ENCODE measurements at regions not wholly inside any gene's neighbourhood (a gene's known extent, or its start where the extent isn't known, plus 50 kb on each side); places are given as distances from the start of the nearest gene placed in this dataset.
"Not testable (repeated sequence)": the region's sequence is repeated elsewhere in the genome, so short reads cannot be mapped to it uniquely, and the experiment has no call there.

DNA sequence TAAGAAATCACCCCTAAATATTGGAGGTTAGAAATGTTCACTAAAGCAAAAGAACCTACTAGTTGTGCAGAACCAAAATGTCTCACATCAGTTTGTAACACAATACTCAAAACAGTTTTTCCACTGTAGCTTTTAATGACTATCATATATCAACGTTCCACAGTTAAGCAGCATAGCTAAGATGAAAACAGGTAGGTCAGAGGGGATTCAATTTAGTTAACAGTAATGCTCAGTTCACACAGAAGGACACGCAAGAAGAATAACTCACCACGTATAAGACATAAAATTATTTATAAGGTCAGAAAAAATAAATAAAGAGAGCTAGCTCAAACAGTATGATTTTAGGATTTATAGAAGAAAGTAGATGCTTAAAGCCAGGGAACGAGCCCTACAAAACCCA, 118.9 kb upstream of the CCDC150 start:
- TF ChIP-seq, protein P1, sequence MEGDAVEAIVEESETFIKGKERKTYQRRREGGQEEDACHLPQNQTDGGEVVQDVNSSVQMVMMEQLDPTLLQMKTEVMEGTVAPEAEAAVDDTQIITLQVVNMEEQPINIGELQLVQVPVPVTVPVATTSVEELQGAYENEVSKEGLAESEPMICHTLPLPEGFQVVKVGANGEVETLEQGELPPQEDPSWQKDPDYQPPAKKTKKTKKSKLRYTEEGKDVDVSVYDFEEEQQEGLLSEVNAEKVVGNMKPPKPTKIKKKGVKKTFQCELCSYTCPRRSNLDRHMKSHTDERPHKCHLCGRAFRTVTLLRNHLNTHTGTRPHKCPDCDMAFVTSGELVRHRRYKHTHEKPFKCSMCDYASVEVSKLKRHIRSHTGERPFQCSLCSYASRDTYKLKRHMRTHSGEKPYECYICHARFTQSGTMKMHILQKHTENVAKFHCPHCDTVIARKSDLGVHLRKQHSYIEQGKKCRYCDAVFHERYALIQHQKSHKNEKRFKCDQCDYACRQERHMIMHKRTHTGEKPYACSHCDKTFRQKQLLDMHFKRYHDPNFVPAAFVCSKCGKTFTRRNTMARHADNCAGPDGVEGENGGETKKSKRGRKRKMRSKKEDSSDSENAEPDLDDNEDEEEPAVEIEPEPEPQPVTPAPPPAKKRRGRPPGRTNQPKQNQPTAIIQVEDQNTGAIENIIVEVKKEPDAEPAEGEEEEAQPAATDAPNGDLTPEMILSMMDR (IDR thresholded peaks at IDR 0.05; ENCODE audit: borderline replicate concordance, insufficient read depth, low read depth, low read length), result no peak

DNA sequence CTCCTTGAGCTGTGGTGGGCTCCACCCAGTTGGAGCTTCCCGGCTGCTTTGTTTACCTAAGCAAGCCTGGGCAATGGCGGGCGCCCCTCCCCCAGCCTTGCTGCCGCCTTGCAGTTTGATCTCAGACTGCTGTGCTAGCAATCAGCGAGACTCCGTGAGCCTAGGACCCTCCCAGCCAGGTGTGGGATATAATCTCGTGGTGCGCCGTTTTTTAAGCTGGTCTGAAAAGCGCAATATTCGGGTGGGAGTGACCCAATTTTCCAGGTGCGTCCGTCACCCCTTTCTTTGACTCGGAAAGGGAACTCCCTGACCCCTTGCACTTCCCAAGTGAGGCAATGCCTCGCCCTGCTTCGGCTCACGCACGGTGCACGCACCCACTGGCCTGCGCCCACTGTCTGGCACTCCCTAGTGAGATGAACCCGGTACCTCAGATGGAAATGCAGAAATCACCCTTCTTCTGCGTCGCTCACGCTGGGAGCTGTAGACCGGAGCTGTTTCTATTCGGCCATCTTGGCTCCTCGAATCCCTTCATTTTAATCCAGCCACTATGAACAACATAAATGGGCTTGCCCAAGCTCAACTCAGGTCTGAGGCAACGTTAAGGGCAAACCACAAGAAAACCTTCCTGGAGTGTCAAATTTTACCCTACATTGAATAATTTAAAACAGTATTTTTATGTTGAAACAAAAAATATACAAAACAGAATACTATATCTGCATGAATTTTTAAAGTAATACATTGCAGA, 112.4 kb upstream of the CCDC150 start:
- not testable (repeated sequence) for H3K4me3 ChIP-seq (ENCODE audit: low read depth, low read length)

More for the DNA sequence above, 118.9 kb upstream of the CCDC150 start:
- H3K4me3 ChIP-seq (ENCODE audit: low read depth, low read length), result no peak overlapping the region

DNA sequence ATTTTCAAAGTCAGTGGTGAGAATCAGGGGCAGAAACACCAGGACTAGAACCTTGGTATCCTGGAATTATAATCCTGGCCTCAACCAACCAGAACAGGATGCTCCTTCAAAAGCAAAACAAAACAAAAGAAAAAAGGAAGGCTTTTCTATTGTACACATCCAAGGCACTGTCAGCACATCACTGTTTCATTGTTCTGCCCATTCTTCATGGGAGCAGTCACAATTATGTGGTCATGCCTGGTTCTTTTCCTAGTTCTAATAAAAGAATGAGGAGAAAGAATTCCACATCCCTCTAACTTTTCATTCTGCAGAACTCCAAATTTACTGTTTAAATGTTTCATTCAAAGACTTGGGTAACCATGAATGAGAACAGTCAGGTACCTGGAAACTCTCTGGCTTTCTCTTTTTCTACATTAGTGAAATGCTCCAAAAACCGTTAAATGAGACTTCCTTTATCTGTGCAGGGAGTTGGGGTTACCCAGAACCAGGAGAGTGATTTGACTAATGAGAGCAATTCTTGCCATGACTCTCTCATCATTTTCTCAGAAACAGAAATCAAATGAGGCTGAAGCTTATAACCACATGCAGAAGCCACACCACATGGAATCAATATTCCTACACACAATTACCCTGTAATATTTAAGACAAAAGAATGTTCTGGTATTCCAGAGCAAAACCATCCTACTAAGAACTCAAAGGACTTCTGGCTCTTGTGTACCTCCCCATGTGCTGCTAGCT, 110.9 kb upstream of the CCDC150 start:
- H3K4me3 ChIP-seq (ENCODE audit: low read depth, low read length), result no peak overlapping the region
- TF ChIP-seq, protein P1 (IDR thresholded peaks at IDR 0.05; ENCODE audit: borderline replicate concordance, insufficient read depth, low read depth, low read length), result no peak

DNA sequence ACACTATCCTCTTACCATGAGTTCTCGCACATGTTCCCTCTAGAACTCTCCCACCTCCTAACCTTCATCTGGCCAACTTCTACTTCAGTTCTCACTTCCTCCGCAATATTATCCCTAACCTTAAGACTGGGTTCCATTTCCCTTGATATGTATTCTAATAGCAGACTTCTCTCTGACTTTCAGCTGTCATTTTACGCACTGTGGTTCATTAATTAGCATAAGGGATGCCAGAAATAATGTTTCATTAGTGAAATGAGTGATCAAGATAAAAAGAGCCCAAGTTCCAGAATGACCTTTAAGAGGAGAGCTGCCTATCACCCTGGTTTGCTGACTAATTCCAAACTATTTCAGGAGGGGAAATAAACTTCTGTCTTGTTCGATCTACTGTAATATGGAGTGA, 108.6 kb upstream of the CCDC150 start:
- no peak overlapping the region for H3K4me3 ChIP-seq (ENCODE audit: low read depth, low read length)
- TF ChIP-seq, protein P1 (IDR thresholded peaks at IDR 0.05; ENCODE audit: borderline replicate concordance, insufficient read depth, low read depth, low read length), result no peak

DNA sequence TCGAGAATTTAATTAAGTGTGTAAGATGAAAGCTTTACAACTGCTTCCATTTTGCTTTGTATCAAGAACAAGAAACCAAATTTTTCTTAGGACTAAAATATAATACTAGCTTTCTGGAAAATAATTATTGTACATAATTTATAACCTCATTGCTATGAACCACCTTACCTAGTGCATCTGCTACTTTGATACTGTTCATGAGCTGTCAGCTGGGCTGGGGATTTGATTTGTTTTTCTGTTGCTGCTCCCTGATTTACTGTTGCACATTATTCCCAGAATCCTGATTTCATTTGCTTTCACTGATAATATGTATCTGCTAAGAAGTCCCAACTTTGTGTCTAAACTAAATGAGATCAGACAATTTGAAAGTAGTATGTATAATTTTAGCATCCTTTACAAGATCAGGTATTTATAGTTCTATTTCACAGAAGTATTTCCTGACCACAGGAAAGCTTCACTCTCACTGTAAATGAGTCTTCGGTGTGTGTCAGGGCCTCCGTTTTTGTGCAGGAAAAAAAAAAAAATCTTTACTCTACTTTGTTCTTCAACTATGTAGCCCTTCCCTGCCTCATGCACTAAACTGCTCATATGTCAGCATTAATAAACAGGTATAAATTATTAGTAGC, 105.6 kb upstream of the CCDC150 start:
- TF ChIP-seq, protein P1 (IDR thresholded peaks at IDR 0.05; ENCODE audit: borderline replicate concordance, insufficient read depth, low read depth, low read length), result no peak
- no peak overlapping the region for H3K4me3 ChIP-seq (ENCODE audit: low read depth, low read length)

DNA sequence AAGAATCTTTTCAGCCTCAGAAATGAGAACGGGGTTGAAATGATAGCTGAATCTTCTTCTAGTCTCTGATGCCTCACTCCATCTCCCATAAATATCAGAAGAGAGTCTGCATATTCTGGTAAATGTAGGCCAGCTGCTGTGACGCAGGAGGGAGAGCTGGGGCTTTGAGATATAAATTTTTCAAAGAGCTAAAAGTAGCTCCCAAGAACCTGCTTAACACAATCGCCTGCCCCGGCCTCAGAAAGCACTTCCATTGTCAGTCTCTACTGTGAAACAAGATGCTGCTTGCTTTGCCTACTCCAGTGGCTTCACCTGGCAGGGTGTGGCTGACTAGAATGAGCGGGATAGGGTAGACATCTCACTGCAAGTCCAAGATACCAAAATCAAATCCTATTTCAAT, 105.0 kb upstream of the CCDC150 start:
- H3K4me3 ChIP-seq (ENCODE audit: low read depth, low read length), result no peak overlapping the region
- TF ChIP-seq, protein P1 (IDR thresholded peaks at IDR 0.05; ENCODE audit: borderline replicate concordance, insufficient read depth, low read depth, low read length), result no peak

DNA sequence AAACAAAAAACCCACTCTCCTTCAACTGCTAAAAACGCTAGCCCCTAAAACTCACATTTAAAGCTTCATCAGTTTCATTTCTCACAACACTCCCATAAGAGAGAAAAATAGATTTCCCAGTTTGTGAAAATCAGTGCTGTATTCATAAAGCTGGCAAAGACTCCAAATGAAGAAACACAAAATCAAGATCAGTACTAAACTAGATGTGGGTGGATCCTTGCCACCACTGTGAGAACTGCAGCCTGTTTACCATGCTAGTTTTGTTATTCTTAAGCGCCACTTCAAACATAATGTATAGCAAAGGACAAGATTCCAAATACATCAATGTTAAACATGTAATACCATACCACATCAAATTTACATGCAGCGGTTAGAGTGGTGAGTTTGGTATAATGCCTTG, 104.5 kb upstream of the CCDC150 start:
- TF ChIP-seq, protein P1 (IDR thresholded peaks at IDR 0.05; ENCODE audit: borderline replicate concordance, insufficient read depth, low read depth, low read length), result no peak

More for the DNA sequence above, 104.5 kb upstream of the CCDC150 start:
- H3K4me3 ChIP-seq (ENCODE audit: low read depth, low read length), result no peak overlapping the region
